HG03108 (cell line): ENCODE measurements at regions not wholly inside any gene's neighbourhood (a gene's known extent, or its start where the extent isn't known, plus 50 kb on each side); places are given as distances from the start of the nearest gene placed in this dataset.
"Not testable (repeated sequence)": the region's sequence is repeated elsewhere in the genome, so short reads cannot be mapped to it uniquely, and the experiment has no call there.

Experiments used
- ATAC-seq: cut with Tn5 transposase; IDR thresholded peaks from one replicate; pipeline ENCODE4 v1.9.1; 2021; ENCODE audit warnings: moderate library complexity; ENCODE audit not compliant: unreplicated experiment

DNA sequence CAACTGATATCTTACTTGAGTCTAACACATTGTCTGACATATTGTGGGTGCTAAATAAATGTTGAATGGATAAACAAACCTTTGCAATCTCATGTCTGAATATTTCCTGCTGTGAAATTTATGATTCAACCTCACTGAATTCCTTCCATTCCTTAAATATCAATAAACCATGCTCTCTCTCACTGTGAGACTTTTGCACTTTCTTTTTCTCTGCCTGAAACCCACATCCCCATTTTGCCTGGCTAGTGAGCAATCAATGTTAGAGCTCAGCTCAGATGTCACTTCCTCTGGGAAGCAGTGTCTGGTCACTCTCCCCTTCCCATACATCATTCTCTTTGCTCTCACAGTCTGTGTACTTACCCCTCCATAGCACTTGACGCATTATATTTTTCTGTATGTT, 383.7 kb upstream of the TRPC7 start:
- no peak for ATAC-seq

DNA sequence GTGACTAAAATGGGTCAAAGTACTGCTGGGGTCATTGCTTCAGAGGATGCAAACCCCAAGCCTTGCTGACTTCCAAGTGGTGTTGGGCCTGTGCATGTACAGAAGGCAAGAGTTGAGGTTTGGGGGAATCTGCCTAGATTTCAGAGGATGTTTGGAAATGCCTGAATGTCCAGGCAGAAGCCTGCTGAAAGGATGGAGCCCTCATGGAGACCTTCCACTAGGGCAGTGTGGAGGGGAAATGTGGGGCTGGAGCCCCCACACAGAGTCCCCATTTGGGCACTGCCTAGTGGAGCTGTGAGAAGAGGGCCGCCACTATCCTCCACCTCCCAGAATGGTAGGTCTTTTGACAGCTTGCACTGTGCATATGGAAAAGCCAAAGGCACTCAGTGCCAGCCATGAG, 377.7 kb upstream of the TRPC7 start:
- ATAC-seq, result no peak

DNA sequence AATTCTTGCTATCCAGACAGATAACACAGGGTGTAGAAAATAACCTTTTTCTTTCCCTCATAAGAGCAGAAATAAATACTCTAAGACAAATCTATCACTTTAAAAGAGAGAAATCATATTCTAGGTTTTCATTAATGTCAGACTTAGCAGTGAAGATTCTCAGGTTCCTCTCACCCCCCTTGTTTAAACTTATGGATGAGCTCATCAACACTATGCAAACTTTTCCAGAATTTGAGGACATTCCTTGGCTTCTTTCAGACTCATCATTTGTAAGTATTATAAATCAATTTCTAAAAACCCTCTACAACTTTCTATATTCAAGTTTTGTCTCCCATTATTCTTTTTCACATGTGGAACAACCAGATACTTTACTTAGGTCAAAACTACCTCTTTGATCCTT, 374.9 kb upstream of the TRPC7 start:
- ATAC-seq, result no peak

DNA sequence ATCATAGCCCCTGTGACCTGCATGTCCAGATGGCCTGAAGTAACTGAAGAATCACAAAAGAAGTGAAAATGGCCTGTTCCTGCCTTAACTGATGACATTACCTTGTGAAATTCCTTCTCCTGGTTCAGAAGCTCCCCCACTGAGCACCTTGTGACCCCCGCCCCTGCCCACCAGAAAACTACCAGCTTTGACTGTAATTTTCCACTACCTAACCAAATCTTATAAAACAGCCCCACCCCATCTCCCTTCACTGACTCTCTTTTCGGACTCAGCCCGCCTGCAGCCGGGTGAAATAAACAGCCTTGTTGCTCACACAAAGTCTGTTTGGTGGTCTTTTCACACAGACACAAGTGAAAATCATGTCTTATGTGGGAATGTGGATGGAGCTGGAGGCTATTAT, 373.9 kb upstream of the TRPC7 start:
- ATAC-seq, result not testable (repeated sequence)

DNA sequence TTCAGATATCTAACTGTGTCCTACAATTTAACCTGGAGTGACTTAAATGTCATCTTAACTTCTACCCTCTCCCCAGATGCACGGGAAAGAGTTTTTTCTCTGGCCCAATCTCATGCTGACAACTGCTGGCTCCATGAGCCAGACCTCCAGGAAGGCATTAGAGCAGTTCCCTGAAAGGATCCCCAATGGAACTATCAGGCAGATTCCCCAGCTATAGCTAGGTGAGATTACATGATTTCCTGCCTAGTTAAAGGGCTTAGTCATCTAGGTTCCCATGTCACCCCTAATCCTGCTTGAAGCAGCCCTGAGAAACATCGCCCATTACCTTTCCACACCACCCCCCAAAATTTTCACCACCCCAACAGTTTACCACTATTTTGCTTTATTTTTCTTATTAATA, 373.5 kb upstream of the TRPC7 start:
- no peak for ATAC-seq

DNA sequence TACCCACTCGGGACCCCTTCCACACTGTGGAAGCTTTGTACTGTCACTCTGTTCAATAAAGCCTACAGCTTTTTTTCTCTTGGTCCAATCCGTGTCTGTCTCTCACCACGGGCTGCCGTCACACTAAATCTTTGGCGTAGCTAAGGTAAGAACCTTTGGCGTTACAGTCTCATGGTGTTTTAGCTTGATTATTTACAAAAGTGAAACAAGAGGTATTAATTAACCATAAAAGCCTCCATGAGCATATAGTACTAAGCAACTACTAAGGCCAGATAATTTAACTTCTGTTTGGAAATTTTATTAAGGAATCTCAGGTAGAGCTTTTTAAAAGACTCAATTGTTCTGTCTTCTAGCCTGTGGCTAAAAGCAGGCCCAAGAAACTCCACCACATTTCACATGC, 370.7 kb upstream of the TRPC7 start:
- no peak for ATAC-seq

DNA sequence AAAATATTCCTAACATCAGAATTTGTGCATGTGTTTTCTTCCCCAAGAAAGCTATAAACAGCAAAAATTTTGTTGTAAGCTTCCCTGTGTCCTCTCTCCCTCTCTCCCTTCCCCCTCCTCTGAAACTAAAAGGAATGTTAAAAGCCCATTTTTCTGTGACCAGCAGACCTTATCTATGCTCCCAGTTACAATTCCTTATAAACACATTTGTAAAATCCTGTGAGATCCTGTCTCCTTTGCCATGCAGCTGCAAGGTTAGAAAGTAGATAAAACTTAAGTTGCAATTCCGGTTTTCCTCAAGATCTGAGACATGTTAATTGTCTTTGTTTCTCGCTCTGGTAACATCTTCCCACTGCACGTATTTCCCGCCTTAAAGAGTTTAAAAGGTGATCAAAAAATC, 370.3 kb upstream of the TRPC7 start:
- ATAC-seq, result not testable (repeated sequence)

DNA sequence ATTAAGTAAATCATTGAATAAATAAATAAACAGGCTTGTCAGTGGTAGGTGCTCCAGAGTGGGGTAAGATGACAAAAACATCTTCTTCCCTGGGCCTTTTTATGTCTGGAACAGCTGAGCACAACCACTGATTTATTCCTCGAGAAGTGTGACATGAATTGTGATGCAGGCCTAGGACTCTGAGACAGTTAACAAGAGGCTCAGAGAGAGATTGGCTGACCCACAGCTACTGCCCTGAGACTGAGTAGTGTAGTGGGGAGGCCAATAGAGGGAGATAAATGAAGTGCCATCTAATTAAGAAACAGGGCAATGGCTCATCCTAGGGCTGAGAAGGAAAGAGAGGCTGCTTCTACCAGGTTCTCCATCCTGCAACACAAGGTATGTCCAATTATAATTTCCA, 369.3 kb upstream of the TRPC7 start:
- no peak for ATAC-seq

DNA sequence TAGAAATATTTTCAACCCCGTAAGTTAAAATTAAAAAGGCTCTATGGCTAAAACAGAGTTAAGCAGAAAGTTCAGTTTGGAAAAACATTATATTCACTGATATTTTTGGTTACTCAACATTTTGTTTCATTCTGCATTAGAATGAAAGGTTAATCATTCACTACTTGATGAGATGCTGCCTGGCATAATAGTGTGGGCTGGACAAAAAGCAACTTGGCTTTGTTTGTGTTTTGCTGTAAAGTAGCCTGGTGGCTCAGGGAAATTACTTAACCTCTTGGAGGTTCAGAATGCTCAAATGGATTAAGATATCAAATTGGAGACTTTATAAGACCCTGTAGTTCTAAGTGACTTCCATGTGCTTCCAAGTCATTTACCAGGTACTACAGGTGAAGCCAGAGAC, 367.4 kb upstream of the TRPC7 start:
- no peak for ATAC-seq

DNA sequence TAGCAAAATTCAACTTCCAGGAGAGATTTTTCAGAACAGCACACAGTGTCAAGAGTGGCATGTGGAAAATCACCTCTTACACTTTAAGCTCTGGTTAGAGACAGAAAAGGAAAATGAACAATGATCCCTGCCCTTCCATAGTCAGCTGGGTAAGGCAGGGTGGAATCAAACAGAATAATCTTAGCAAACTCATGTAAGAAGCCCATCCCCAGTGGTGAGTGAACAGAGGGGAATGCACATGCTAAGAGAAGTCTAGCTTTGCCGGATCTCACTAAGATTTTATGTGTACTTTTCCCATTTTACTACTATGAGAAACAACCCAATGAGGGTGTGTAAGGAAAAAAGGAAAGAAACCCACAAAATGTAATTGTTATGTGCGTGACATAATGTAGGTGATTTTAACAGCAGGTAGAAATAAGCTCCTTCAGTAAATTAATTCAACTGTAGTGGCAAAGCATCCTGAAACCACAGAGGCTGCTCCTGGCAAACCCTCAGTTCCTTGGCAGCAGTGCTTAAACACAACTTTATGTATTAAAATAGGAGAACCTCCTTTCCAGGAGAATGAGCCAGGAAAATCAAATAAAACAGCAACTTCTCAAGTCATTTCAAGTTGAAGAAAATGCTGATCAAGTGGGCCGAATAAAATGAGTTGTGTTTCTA, 366.0 kb upstream of the TRPC7 start:
- ATAC-seq, result no peak

DNA sequence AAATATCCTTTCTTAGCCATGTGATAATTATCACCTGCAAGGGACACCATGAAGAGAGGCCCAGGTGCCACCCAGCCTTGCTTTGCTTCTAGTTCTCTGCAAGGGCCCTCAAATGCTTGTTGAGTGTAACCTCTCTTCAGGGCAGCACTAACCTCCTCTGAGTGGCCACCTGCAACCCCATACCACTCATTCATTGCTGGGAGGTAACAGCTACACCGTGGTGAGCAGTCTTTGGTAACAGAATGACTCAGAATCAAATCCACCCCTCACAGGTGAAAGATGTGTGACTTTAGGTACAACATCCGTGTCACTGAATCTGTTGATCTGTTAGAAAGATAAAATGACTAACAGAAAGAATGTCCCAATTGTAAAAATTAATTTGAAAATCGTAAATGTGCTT, 365.1 kb upstream of the TRPC7 start:
- no peak for ATAC-seq

DNA sequence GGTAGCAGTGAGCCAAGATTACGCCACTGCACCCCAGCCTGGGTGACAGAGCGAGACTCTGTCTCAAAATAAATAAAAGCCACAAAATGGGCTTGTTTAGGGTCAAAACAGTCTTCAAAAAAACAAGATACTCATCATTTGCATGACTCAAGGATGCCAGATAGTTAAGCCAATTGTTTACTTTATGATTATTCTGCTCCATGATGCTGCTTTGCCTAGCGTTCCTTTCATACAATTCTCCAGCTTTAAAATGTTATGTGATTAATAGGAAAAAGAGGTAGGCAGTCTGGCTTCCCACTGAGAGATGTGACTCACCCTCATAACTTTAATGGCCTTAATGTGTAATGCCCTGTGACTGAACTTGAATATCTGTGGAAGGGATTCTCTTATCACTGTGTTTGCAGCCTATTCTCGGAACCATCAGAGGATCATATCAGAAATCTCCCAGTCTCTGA, 364.6 kb upstream of the TRPC7 start:
- no peak for ATAC-seq

DNA sequence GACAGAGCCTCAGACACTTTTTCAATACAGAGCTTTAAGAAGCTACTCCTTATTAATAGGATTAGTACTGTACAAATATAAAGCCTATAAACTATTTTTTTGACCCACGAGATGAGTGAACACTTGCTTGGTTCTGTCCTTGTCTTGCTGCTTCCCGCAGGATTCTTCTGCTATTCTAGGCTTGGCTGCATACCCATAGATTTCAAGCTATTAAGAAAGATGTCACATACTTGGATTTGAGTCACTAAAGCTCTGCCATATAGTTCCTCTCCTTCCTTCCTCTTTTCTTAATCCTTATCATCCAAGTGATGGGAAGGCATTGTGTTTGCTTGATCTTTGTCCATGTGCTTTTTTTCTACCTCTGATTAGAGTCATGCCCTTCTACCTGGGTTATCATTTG, 361.2 kb upstream of the TRPC7 start:
- ATAC-seq, result no peak

DNA sequence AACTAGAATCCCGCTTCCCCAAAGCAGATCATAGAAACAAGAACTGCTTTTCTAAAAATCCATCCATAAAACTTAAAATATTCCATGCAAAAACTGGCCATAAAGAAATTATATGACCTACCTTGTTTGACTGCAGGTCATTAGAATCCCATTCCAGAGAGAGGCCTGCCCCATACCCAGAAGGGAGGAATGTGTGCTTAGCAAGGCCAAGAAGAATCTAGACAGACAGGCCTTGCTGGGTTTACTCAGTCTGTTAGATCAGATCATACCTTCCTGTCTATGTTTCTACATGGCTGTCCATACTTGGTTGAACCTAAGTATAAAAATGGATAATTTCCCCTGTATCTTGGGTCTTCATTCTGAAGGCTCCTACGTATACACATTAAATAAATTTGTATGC, 358.8 kb upstream of the TRPC7 start:
- ATAC-seq, result no peak

DNA sequence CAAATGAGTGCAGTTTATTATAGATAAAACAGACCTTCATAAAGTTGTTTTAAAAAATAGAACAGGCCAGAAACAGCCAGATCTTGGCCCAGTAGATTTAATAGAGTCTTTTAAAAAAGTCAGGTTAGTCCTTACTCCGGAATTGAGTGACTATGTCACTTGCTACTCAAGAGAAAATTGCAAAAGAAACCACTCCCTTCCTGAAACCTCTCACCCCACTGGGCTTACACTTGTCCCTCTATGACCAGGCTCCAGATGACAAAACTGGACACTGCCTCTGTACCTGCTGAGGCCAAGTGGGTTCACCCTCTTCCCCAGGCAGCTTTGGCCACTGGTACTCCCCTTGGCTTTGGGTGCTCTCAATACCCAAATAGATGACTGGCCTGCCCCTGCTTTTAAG, 357.2 kb upstream of the TRPC7 start:
- ATAC-seq, result no peak

DNA sequence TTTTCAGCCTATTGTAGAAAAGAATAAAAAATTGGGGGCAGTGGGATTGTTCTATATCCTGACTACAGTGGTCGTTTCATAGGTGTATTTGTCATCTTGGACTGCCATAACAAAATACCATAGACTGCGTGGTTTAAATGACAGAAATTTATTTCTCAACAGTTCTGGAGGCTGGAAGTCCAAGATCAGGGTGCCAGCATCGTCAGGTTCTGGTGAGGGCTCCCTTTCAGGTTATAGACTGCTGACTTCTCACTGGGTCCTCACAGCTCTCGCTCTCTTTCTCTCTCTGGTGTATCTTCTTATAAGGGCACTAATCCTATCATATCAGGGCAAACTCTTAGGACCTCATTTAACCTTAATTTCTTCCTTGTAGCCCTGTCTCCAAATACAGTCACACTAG, 356.7 kb upstream of the TRPC7 start:
- no peak for ATAC-seq

DNA sequence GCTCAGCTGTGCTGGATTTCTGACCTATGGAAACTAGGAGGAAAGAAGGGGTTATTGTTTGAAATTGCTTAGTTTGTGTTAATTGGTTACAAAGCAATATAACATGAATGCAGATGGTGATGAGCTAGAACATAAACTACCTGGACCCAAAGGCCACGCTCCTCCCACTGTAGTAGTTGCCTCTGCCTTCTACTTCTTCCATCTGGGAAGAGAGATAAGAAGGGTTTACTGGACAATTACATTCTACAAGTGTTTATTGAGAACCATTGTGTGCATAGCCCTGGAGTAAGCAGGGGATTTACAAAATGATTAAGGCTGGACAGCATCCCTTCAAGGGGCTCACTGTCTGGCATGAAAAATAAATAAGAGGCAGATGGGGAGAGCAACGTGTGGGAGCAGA, 355.3 kb upstream of the TRPC7 start:
- ATAC-seq, result no peak

DNA sequence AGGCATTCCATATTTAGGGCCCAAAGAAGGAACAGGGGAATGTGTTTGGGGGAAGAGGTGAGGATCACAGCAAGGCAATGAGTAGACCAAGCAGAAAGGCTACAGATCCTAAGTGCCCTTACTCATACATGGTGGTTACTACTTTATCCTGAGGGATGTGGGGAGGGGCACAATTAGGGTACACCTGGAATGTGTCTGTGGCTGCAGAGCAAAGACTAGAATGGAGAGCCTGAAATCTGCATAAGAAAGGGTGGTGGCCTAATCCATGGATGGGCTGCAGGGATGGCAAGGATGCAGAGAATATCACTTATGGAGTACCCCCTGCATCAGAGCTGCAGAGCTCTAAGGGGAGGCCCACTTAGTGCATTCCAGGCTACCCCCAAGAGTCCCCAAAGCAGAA, 352.6 kb upstream of the TRPC7 start:
- no peak for ATAC-seq

DNA sequence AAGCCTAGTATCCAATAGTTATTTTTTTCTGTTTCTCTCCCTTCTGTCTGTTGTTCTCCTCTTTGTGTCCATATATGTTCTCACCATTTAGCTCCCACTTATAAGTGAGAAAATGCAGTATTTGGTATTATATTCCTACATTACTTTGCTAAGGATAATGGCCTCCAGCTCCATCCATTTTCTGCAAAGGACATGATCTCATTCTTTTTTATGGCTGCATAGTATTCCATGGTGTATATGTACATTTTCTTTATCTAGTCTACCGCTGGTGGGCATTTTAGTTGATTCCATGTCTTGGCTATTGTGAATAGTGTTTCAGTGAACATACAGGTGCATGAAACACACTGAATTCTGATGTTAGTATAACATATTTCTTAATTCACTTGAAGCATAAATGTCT, 348.9 kb upstream of the TRPC7 start:
- ATAC-seq, result no peak

DNA sequence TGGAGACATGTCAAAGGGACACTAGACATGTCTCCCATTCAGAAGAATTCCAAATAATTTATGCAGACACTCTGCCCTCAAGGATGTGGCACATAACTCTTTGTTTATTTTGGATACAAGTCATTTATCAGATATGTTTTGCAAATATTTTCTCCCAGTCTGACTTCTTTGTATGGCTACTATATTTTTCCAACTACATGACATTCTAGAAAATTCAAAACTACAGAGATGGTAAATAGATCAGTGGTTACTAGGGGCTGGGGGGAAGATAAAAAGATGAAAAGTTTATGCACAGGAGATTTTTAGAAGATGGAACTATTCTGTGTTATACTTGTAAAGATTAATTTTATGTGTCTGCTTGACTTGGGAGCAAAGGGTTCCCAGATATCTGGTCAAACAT, 347.3 kb upstream of the TRPC7 start:
- ATAC-seq, result no peak

DNA sequence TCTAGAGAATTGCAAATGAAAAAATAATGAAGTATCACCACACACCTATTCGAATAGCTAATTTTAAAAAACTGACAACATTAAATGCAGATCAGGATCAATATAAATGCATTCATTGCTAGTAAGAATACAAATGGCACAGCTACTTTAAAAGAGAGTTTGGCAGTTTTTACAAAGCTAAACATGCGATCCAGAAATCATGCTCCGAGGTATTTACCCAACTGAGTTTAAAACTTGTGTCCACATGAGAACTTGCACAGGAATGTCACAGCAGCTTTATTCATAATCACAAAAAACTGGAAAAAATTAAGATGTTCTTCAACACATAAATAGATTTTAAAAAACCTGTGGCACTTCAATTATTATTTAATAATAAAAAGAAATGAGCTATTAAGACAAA, 345.5 kb upstream of the TRPC7 start:
- no peak for ATAC-seq

DNA sequence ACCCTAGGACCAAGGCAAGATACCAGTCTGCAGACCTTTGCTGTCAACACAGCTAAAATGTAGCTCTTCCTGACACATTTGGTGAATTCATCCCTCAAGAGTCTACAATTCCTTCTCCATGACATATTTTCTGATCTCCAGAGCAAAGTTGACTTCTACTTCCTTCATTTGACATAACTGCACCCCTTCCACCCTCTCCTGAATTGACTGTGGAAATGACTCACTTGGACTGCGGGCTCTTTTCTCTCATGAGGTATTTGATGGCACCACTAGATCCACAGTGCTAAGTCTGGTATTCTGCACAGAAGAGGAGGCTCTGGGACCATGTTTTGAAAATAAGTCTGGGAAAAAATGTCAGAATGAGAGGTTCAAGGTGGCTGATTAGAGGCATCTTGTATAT, 338.4 kb upstream of the TRPC7 start:
- ATAC-seq, result no peak

DNA sequence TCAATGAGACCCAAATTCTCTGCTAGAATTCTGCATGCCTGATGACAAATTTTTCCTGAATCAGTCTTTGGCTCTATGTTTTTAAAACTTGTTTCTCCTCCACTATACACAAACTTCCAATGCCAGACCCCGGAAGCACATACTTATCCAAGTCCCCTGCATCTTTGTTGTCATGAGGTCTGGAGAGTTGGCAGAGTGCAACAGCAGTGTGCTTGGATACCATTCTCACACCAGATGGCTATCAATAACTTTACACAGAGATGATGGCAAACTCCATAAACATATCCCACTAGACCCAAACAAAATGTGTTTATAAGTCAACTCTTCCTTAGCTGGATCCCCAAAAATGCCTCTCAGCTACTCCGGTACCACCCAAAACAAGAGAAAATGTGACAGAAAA, 337.7 kb upstream of the TRPC7 start:
- no peak for ATAC-seq

DNA sequence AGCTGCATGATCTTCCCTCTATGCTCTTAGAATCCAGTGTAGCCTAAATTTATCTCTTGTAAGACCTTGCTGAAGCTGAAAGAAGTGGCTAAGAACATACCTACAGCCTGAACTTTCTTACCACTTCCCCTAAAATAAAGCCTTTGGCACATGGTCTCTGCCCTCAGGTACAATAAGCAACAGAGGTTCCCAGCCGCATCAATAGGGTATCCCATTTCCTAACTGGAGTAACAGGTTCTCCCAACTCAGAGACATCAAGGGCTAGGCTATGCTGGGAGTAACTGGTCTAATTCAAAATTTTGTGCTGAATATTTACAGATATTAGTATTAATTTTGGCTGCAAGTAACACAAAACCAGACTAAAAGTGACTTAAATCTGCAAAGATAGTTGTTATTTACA, 335.8 kb upstream of the TRPC7 start:
- ATAC-seq, result no peak
